BLaER1 (cell line): ENCODE measurements at regions not wholly inside any gene's neighbourhood (a gene's known extent, or its start where the extent isn't known, plus 50 kb on each side); places are given as distances from the start of the nearest gene placed in this dataset.

Experiments
- H3K27ac ChIP-seq: shearing (Covaris generic); formaldehyde crosslinking; 2 replicates; pipeline ENCODE4 v1.8.1; 2022
- H3K27me3 ChIP-seq: shearing (Covaris generic); formaldehyde crosslinking; 2 replicates; pipeline ENCODE4 v1.8.1; 2022
- H3K36me3 ChIP-seq: shearing (Covaris generic); formaldehyde crosslinking; 2 replicates; pipeline ENCODE4 v1.8.1; 2022
- H3K4me1 ChIP-seq: shearing (Covaris generic); formaldehyde crosslinking; 2 replicates; pipeline ENCODE4 v1.8.1; 2022
- H3K4me2 ChIP-seq: shearing (Covaris generic); formaldehyde crosslinking; 2 replicates; pipeline ENCODE4 v1.8.1; 2022
- H3K4me3 ChIP-seq: shearing (Covaris generic); formaldehyde crosslinking; 2 replicates; pipeline ENCODE4 v1.8.1; 2022
- H3K9ac ChIP-seq: shearing (Covaris generic); formaldehyde crosslinking; 2 replicates; pipeline ENCODE4 v1.8.1; 2022
- H3K9me3 ChIP-seq: shearing (Covaris generic); formaldehyde crosslinking; 2 replicates; pipeline ENCODE4 v1.8.1; 2022
- H4K20me1 ChIP-seq: shearing (Covaris generic); formaldehyde crosslinking; 2 replicates; pipeline ENCODE4 v1.8.1; 2022
- Cebpa-rat ChIP-seq: shearing (Covaris generic); IDR thresholded peaks from 2 replicates; pipeline ENCODE4 v1.8.1; 2022

GRCh38 chr6:105803442-105803841, 282.7 kb upstream of the PRDM1 start:
- no peak overlapping the region for H3K9ac ChIP-seq

GRCh38 chr6:105802703-105803102, 283.4 kb upstream of the PRDM1 start:
- no peaks in the 10 kb centered on the region for H3K27me3 ChIP-seq
- H3K9me3 ChIP-seq: no peaks in the 10 kb centered on the region
- H3K4me3 ChIP-seq: no peak overlapping the region
- no peaks in the 10 kb centered on the region for H4K20me1 ChIP-seq
- H3K4me2 ChIP-seq: no peak overlapping the region
- no peak for TF ChIP-seq Cebpa-rat
- H3K27ac ChIP-seq: no peak overlapping the region
- no peaks in the 10 kb centered on the region for H3K36me3 ChIP-seq
- no peak overlapping the region for H3K9ac ChIP-seq
- H3K4me1 ChIP-seq: no peaks in the 10 kb centered on the region

More at GRCh38 chr6:105803442-105803841, 282.7 kb upstream of the PRDM1 start:
- Histone ChIP-seq H3K9me3 (no peaks in the 10 kb centered on the region), H3K36me3 (no peaks in the 10 kb centered on the region), H3K4me2 (no peak overlapping the region), H3K4me1 (no peaks in the 10 kb centered on the region), H4K20me1 (no peaks in the 10 kb centered on the region), H3K27me3 (no peaks in the 10 kb centered on the region), H3K4me3 (no peak overlapping the region), H3K27ac (no peak overlapping the region)
- TF ChIP-seq Cebpa-rat: no peak

- H3K4me3 ChIP-seq: no peak overlapping the region
- H3K36me3 ChIP-seq: no peaks in the 10 kb centered on the region
- no peaks in the 10 kb centered on the region for H3K4me1 ChIP-seq
- no peak overlapping the region for H3K4me2 ChIP-seq
- no peak overlapping the region for H3K9ac ChIP-seq
- no peaks in the 10 kb centered on the region for H4K20me1 ChIP-seq
- H3K27me3 ChIP-seq: no peaks in the 10 kb centered on the region
- TF ChIP-seq Cebpa-rat: no peak
- no peak overlapping the region for H3K27ac ChIP-seq
- no peaks in the 10 kb centered on the region for H3K9me3 ChIP-seq
Measured at GRCh38 chr6:105800871-105801270, 285.3 kb upstream of the PRDM1 start.

GRCh38 chr6:105800398-105800797, 285.7 kb upstream of the PRDM1 start:
- H3K36me3 ChIP-seq: no peaks in the 10 kb centered on the region
- no peaks in the 10 kb centered on the region for H3K9me3 ChIP-seq
- H3K4me3 ChIP-seq: no peak overlapping the region
- no peak overlapping the region for H3K27ac ChIP-seq
- no peaks in the 10 kb centered on the region for H3K27me3 ChIP-seq
- TF ChIP-seq Cebpa-rat: no peak
- H4K20me1 ChIP-seq: no peaks in the 10 kb centered on the region
- no peak overlapping the region for H3K4me2 ChIP-seq
- H3K9ac ChIP-seq: no peak overlapping the region
- H3K4me1 ChIP-seq: no peaks in the 10 kb centered on the region

- Histone ChIP-seq H3K27ac (no peak overlapping the region), H4K20me1 (no peaks in the 10 kb centered on the region), H3K36me3 (no peaks in the 10 kb centered on the region), H3K4me3 (no peak overlapping the region), H3K27me3 (no peaks in the 10 kb centered on the region), H3K9me3 (no peaks in the 10 kb centered on the region), H3K4me1 (peaks cover 10% of the 10 kb centered on the region), H3K9ac (no peak overlapping the region), H3K4me2 (no peak overlapping the region)
- no peak for TF ChIP-seq Cebpa-rat
Measured at GRCh38 chr6:105799056-105799455, 287.1 kb upstream of the PRDM1 start.

- H3K27ac ChIP-seq: no peak overlapping the region
- H3K4me1 ChIP-seq: peaks cover 20% of the 10 kb centered on the region
- H3K4me2 ChIP-seq: no peak overlapping the region
- no peaks in the 10 kb centered on the region for H3K27me3 ChIP-seq
- TF ChIP-seq Cebpa-rat: no peak
- H3K9ac ChIP-seq: no peak overlapping the region
- no peaks in the 10 kb centered on the region for H4K20me1 ChIP-seq
- no peaks in the 10 kb centered on the region for H3K36me3 ChIP-seq
- no peak overlapping the region for H3K4me3 ChIP-seq
- no peaks in the 10 kb centered on the region for H3K9me3 ChIP-seq
Measured at GRCh38 chr6:105797983-105798453, 288.1 kb upstream of the PRDM1 start.

GRCh38 chr6:105797286-105797979, 288.7 kb upstream of the PRDM1 start:
- Histone ChIP-seq H3K4me2 (no peak overlapping the region), H3K4me1 (peaks cover 26% of the 10 kb centered on the region), H3K27ac (no peak overlapping the region)

GRCh38 chr6:105795913-105796517, 290.1 kb upstream of the PRDM1 start:
- H3K4me2 ChIP-seq: no peak overlapping the region
- H4K20me1 ChIP-seq: no peaks in the 10 kb centered on the region
- no peaks in the 10 kb centered on the region for H3K9me3 ChIP-seq
- H3K4me3 ChIP-seq: no peak overlapping the region
- no peaks in the 10 kb centered on the region for H3K36me3 ChIP-seq
- peaks cover 40% of the 10 kb centered on the region for H3K4me1 ChIP-seq
- TF ChIP-seq Cebpa-rat: no peak
- H3K27ac ChIP-seq: no peak overlapping the region
- H3K9ac ChIP-seq: no peak overlapping the region
- no peaks in the 10 kb centered on the region for H3K27me3 ChIP-seq

More at GRCh38 chr6:105797286-105797979, 288.7 kb upstream of the PRDM1 start:
- Histone ChIP-seq H4K20me1 (no peaks in the 10 kb centered on the region), H3K36me3 (no peaks in the 10 kb centered on the region), H3K9ac (no peak overlapping the region), H3K9me3 (no peaks in the 10 kb centered on the region), H3K27me3 (no peaks in the 10 kb centered on the region), H3K4me3 (no peak overlapping the region)
- TF ChIP-seq Cebpa-rat: no peak

- no peak overlapping the region for H3K27ac ChIP-seq
- TF ChIP-seq Cebpa-rat: no peak
- no peaks in the 10 kb centered on the region for H3K36me3 ChIP-seq
Measured at GRCh38 chr6:105795366-105795765, 290.8 kb upstream of the PRDM1 start.

GRCh38 chr6:105794870-105795269, 291.3 kb upstream of the PRDM1 start:
- H3K4me1 ChIP-seq: peaks cover 46% of the 10 kb centered on the region
- H3K4me2 ChIP-seq: peak overlapping the region; percentile 28; the same call in 1 of the 2 replicates
- H3K9me3 ChIP-seq: no peaks in the 10 kb centered on the region
- no peak for TF ChIP-seq Cebpa-rat
- no peaks in the 10 kb centered on the region for H3K36me3 ChIP-seq
- H3K27me3 ChIP-seq: no peaks in the 10 kb centered on the region
- no peaks in the 10 kb centered on the region for H4K20me1 ChIP-seq
- no peak overlapping the region for H3K27ac ChIP-seq
- no peak overlapping the region for H3K9ac ChIP-seq
- no peak overlapping the region for H3K4me3 ChIP-seq

More at GRCh38 chr6:105795366-105795765, 290.8 kb upstream of the PRDM1 start:
- Histone ChIP-seq H4K20me1 (no peaks in the 10 kb centered on the region), H3K27me3 (no peaks in the 10 kb centered on the region), H3K4me2 (no peak overlapping the region), H3K4me3 (no peak overlapping the region), H3K4me1 (peaks cover 46% of the 10 kb centered on the region), H3K9me3 (no peaks in the 10 kb centered on the region), H3K9ac (no peak overlapping the region)
